ENCODE measurements at regions not wholly inside any gene's neighbourhood (a gene's known extent, or its start where the extent isn't known, plus 50 kb on each side); places are given as distances from the start of the nearest gene placed in this dataset.

- Histone ChIP-seq H3K9ac (ENCODE audit: low read length) (no peak overlapping the region), H3K79me2 (ENCODE audit: insufficient read depth, low read length) (no peaks in the 10 kb centered on the region), H3K27me3 (ENCODE audit: insufficient read depth, low read length) (no peaks in the 10 kb centered on the region; the same call in 1 of the 2 replicates), H3F3A (ENCODE audit: insufficient read depth, low read length) (no peaks in the 10 kb centered on the region), H2AFZ (ENCODE audit: low read length) (no peak overlapping the region), H3K9me2 (ENCODE audit: low read depth, low read length) (no peaks in the 10 kb centered on the region), H3K27ac (ENCODE audit: low read depth, low read length, poor library complexity, severe bottlenecking) (no peak overlapping the region), H3K4me3 (ENCODE audit: low read depth, low read length, poor library complexity, severe bottlenecking) (no peak overlapping the region), H3K4me1 (ENCODE audit: insufficient read depth, low read length, severe bottlenecking) (no peaks in the 10 kb centered on the region), H3K9me3 (ENCODE audit: low read length) (no peaks in the 10 kb centered on the region), H3K4me2 (ENCODE audit: low read length) (no peak overlapping the region), H3K36me3 (ENCODE audit: insufficient read depth, low read length) (no peaks in the 10 kb centered on the region), H4K20me1 (ENCODE audit: insufficient read depth, low read length) (no peaks in the 10 kb centered on the region)
- TF ChIP-seq CTCF (IDR thresholded peaks at IDR 0.05; ENCODE audit: low read length), result no peak
- TF ChIP-seq EZH2 (IDR thresholded peaks at IDR 0.05; ENCODE audit: borderline replicate concordance, low read length), result no peak
Observed at GRCh38 chr12:4148418-4149056, 125.0 kb upstream of the CCND2 start.

DNA sequence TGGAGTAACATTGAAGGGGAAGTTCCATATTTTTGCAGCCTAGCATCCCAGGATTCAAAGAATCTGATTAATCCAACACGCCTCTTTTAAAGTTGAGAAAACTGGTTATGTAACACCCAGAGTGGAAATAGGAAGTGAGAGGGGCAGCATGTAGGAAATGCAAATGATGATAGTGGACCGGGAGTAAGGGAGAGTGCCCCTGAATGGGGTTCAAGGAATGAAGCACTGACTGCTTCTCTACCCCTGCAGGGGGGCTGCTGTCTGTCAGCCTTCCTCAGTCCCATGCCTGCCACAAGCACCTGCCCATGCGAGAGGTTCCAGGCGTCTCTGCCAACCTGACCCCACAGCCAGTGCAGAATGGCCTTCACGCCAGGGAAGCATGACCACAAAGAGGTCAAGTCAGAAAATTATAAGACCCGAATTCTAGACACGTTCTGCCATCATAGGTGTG, 126.5 kb upstream of the CCND2 start:
- Histone ChIP-seq H3K27ac (ENCODE audit: low read depth, low read length, poor library complexity, severe bottlenecking) (no peak overlapping the region), H3K27me3 (ENCODE audit: insufficient read depth, low read length) (no peaks in the 10 kb centered on the region; the same call in 1 of the 2 replicates), H4K20me1 (ENCODE audit: insufficient read depth, low read length) (no peaks in the 10 kb centered on the region), H3F3A (ENCODE audit: insufficient read depth, low read length) (no peaks in the 10 kb centered on the region), H3K4me2 (ENCODE audit: low read length) (no peak overlapping the region), H3K9me3 (ENCODE audit: low read length) (no peaks in the 10 kb centered on the region), H3K9ac (ENCODE audit: low read length) (no peak overlapping the region), H2AFZ (ENCODE audit: low read length) (no peak overlapping the region), H3K4me3 (ENCODE audit: low read depth, low read length, poor library complexity, severe bottlenecking) (no peak overlapping the region), H3K36me3 (ENCODE audit: insufficient read depth, low read length) (no peaks in the 10 kb centered on the region), H3K4me1 (ENCODE audit: insufficient read depth, low read length, severe bottlenecking) (no peaks in the 10 kb centered on the region), H3K9me2 (ENCODE audit: low read depth, low read length) (no peaks in the 10 kb centered on the region), H3K79me2 (ENCODE audit: insufficient read depth, low read length) (no peaks in the 10 kb centered on the region)
- TF ChIP-seq CTCF (IDR thresholded peaks at IDR 0.05; ENCODE audit: low read length) (no peak), EZH2 (IDR thresholded peaks at IDR 0.05; ENCODE audit: borderline replicate concordance, low read length) (no peak)

- H2AFZ ChIP-seq (ENCODE audit: low read length), result no peak overlapping the region
- no peak overlapping the region for H3K27ac ChIP-seq (ENCODE audit: low read depth, low read length, poor library complexity, severe bottlenecking)
- no peaks in the 10 kb centered on the region for H3K9me3 ChIP-seq (ENCODE audit: low read length)
- H3K4me1 ChIP-seq (ENCODE audit: insufficient read depth, low read length, severe bottlenecking), result no peaks in the 10 kb centered on the region
- H3K9ac ChIP-seq (ENCODE audit: low read length), result no peak overlapping the region
- H3K36me3 ChIP-seq (ENCODE audit: insufficient read depth, low read length), result no peaks in the 10 kb centered on the region
- H3K4me2 ChIP-seq (ENCODE audit: low read length), result no peak overlapping the region
- no peaks in the 10 kb centered on the region for H3K9me2 ChIP-seq (ENCODE audit: low read depth, low read length)
- no peaks in the 10 kb centered on the region for H4K20me1 ChIP-seq (ENCODE audit: insufficient read depth, low read length)
- TF ChIP-seq EZH2 (IDR thresholded peaks at IDR 0.05; ENCODE audit: borderline replicate concordance, low read length), result no peak
- no peak for TF ChIP-seq CTCF (IDR thresholded peaks at IDR 0.05; ENCODE audit: low read length)
- H3K79me2 ChIP-seq (ENCODE audit: insufficient read depth, low read length), result no peaks in the 10 kb centered on the region
- no peaks in the 10 kb centered on the region for H3F3A ChIP-seq (ENCODE audit: insufficient read depth, low read length)
- H3K4me3 ChIP-seq (ENCODE audit: low read depth, low read length, poor library complexity, severe bottlenecking), result no peak overlapping the region
- H3K27me3 ChIP-seq (ENCODE audit: insufficient read depth, low read length), result no peaks in the 10 kb centered on the region; the same call in 1 of the 2 replicates
Observed at GRCh38 chr12:4145990-4146859, 127.3 kb upstream of the CCND2 start.

Measured in OCI-LY1 (cell line).